ENCODE measurements at regions not wholly inside any gene's neighbourhood (a gene's known extent, or its start where the extent isn't known, plus 50 kb on each side); places are given as distances from the start of the nearest gene placed in this dataset.

GRCh38 chr17:70484050-70484449 is 314.7 kb downstream of the KCNJ2 start:
- Mint-ChIP-seq H3K27ac (no peak overlapping the region), H3K4me3 (no peak overlapping the region), H3K4me1 (ENCODE audit: low read depth) (no peaks in the 10 kb centered on the region), H3K9me3 (no peaks in the 10 kb centered on the region), H3K27me3 (no peaks in the 10 kb centered on the region), H3K36me3 (ENCODE audit: low read depth) (no peaks in the 10 kb centered on the region)
- DNase-seq = no peak
- ChIA-PET POLR2A (no interaction called here), CTCF (no interaction called here)
- TF ChIP-seq CTCF (IDR thresholded peaks at IDR 0.05) = no peak
- no peak for ATAC-seq
- intact Hi-C loops (cut with micrococcal nuclease) = no loop called here

- no peaks in the 10 kb centered on the region for H3K36me3 Mint-ChIP-seq (ENCODE audit: low read depth)
- POLR2A ChIA-PET = no interaction called here
- DNase-seq = no peak
- H3K27ac Mint-ChIP-seq = no peak overlapping the region
- H3K9me3 Mint-ChIP-seq = no peaks in the 10 kb centered on the region
- CTCF ChIA-PET = no interaction called here
- intact Hi-C loops (cut with micrococcal nuclease) = no loop called here
- ATAC-seq = no peak
- H3K4me3 Mint-ChIP-seq = no peak overlapping the region
- no peak for TF ChIP-seq CTCF (IDR thresholded peaks at IDR 0.05)
- H3K4me1 Mint-ChIP-seq (ENCODE audit: low read depth) = no peaks in the 10 kb centered on the region
- H3K27me3 Mint-ChIP-seq = no peaks in the 10 kb centered on the region
Observed at GRCh38 chr17:70484496-70484895, 315.2 kb downstream of the KCNJ2 start.

GRCh38 chr17:70492368-70492767 is 323.0 kb downstream of the KCNJ2 start:
- no peak overlapping the region for H3K4me3 Mint-ChIP-seq
- peaks cover 4% of the 10 kb centered on the region for H3K27me3 Mint-ChIP-seq
- H3K9me3 Mint-ChIP-seq = no peaks in the 10 kb centered on the region
- no peaks in the 10 kb centered on the region for H3K4me1 Mint-ChIP-seq (ENCODE audit: low read depth)
- ATAC-seq (no peak), DNase-seq (no peak)
- POLR2A ChIA-PET = no interaction called here
- no peak for TF ChIP-seq CTCF (IDR thresholded peaks at IDR 0.05)
- intact Hi-C loops (cut with micrococcal nuclease) = no loop called here
- no peak overlapping the region for H3K27ac Mint-ChIP-seq
- H3K36me3 Mint-ChIP-seq (ENCODE audit: low read depth) = no peaks in the 10 kb centered on the region
- CTCF ChIA-PET = no interaction called here

- intact Hi-C loops (cut with micrococcal nuclease) = no loop called here
- Mint-ChIP-seq H3K36me3 (ENCODE audit: low read depth) (no peaks in the 10 kb centered on the region), H3K4me1 (ENCODE audit: low read depth) (no peaks in the 10 kb centered on the region), H3K27me3 (peaks cover 4% of the 10 kb centered on the region), H3K27ac (no peak overlapping the region), H3K9me3 (no peaks in the 10 kb centered on the region), H3K4me3 (no peak overlapping the region)
- no peak for DNase-seq
- no peak for ATAC-seq
- CTCF ChIA-PET = no interaction called here
- TF ChIP-seq CTCF (IDR thresholded peaks at IDR 0.05) = no peak
- POLR2A ChIA-PET = no interaction called here
Observed at GRCh38 chr17:70493277-70493874, 324.0 kb downstream of the KCNJ2 start.

GRCh38 chr17:70498631-70499030 is 329.3 kb downstream of the KCNJ2 start:
- TF ChIP-seq CTCF (IDR thresholded peaks at IDR 0.05) = no peak
- no peaks in the 10 kb centered on the region for H3K4me1 Mint-ChIP-seq (ENCODE audit: low read depth)
- ChIA-PET POLR2A (no interaction called here), CTCF (no interaction called here)
- ATAC-seq (no peak), DNase-seq (no peak)
- H3K9me3 Mint-ChIP-seq = no peaks in the 10 kb centered on the region
- intact Hi-C loops (cut with micrococcal nuclease) = no loop called here
- H3K4me3 Mint-ChIP-seq = no peak overlapping the region
- H3K36me3 Mint-ChIP-seq (ENCODE audit: low read depth) = no peaks in the 10 kb centered on the region
- no peak overlapping the region for H3K27ac Mint-ChIP-seq
- H3K27me3 Mint-ChIP-seq = no peaks in the 10 kb centered on the region

All from activated CD8-positive, alpha-beta T cell treated with anti-CD3 and anti-CD28 coated beads for 36 hours (primary cell).